GM21528 (cell line): ENCODE measurements at regions not wholly inside any gene's neighbourhood (a gene's known extent, or its start where the extent isn't known, plus 50 kb on each side); places are given as distances from the start of the nearest gene placed in this dataset.

Experiments used
- ATAC-seq: cut with Tn5 transposase; IDR thresholded peaks from one replicate; pipeline ENCODE4 v1.9.1; 2021; ENCODE audit warnings: mild to moderate bottlenecking, moderate library complexity; ENCODE audit not compliant: unreplicated experiment, low FRiP score

GRCh38 chr7:25279705-25280104, 51.4 kb upstream of the NPVF start:
- ATAC-seq, result no peak

GRCh38 chr7:25280181-25280580, 51.9 kb upstream of the NPVF start:
- ATAC-seq, result no peak

- no peak for ATAC-seq
Observed at GRCh38 chr7:25282194-25282593, 53.9 kb upstream of the NPVF start.

GRCh38 chr7:25286756-25287155, 58.5 kb upstream of the NPVF start:
- no peak for ATAC-seq

GRCh38 chr7:25287291-25287690, 59.0 kb upstream of the NPVF start:
- ATAC-seq, result no peak

GRCh38 chr7:25288556-25289307, 60.4 kb upstream of the NPVF start:
- ATAC-seq, result no peak

GRCh38 chr7:25289518-25289917, 61.2 kb upstream of the NPVF start:
- ATAC-seq, result no peak

- ATAC-seq, result no peak
Observed at GRCh38 chr7:25294624-25295023, 66.3 kb upstream of the NPVF start.

GRCh38 chr7:25295387-25295786, 67.1 kb upstream of the NPVF start:
- ATAC-seq, result no peak

GRCh38 chr7:25296086-25296485, 67.8 kb upstream of the NPVF start:
- ATAC-seq, result no peak

GRCh38 chr7:25297278-25297677, 69.0 kb upstream of the NPVF start:
- ATAC-seq, result no peak

GRCh38 chr7:25303281-25304181, 75.2 kb upstream of the NPVF start:
- ATAC-seq, result no peak

GRCh38 chr7:25304691-25305090, 76.4 kb upstream of the NPVF start:
- ATAC-seq, result no peak

GRCh38 chr7:25305831-25306230, 77.5 kb upstream of the NPVF start:
- no peak for ATAC-seq

- ATAC-seq, result no peak
Observed at GRCh38 chr7:25307624-25308023, 79.3 kb upstream of the NPVF start.

- ATAC-seq, result no peak
Observed at GRCh38 chr7:25308246-25308645, 80.0 kb upstream of the NPVF start.

GRCh38 chr7:25308906-25309705, 80.8 kb upstream of the NPVF start:
- ATAC-seq, result no peak

GRCh38 chr7:25310896-25311295, 82.6 kb upstream of the NPVF start:
- ATAC-seq, result no peak

- ATAC-seq, result no peak
Observed at GRCh38 chr7:25311346-25311745, 83.1 kb upstream of the NPVF start.

- no peak for ATAC-seq
Observed at GRCh38 chr7:25312968-25313367, 84.7 kb upstream of the NPVF start.

- no peak for ATAC-seq
Observed at GRCh38 chr7:25313526-25313925, 85.2 kb upstream of the NPVF start.
